ENCODE measurements at regions not wholly inside any gene's neighbourhood (a gene's known extent, or its start where the extent isn't known, plus 50 kb on each side); places are given as distances from the start of the nearest gene placed in this dataset.

- DNase-seq = no peak
Measured at GRCh38 chr7:130897515-130898419, 163.8 kb upstream of the KLF14 start.

- DNase-seq = no peak
Measured at GRCh38 chr7:130899071-130899560, 165.1 kb upstream of the KLF14 start.

- no peak for DNase-seq
Measured at GRCh38 chr7:130899638-130900401, 165.8 kb upstream of the KLF14 start.

- DNase-seq = no peak
Measured at GRCh38 chr7:130900471-130901076, 166.6 kb upstream of the KLF14 start.

GRCh38 chr7:130901209-130901783 lies 167.3 kb upstream of the KLF14 start:
- DNase-seq = peak in 1 of 2 experiments; percentile 7

- DNase-seq = no peak
Measured at GRCh38 chr7:130902755-130903357, 168.8 kb upstream of the KLF14 start.

GRCh38 chr7:130903358-130903974 lies 169.5 kb upstream of the KLF14 start:
- DNase-seq = no peak

- no peak for DNase-seq
Measured at GRCh38 chr7:130904031-130904757, 170.2 kb upstream of the KLF14 start.

GRCh38 chr7:130904792-130905191 lies 170.8 kb upstream of the KLF14 start:
- DNase-seq = no peak

- no peak for DNase-seq
Measured at GRCh38 chr7:130906575-130906974, 172.6 kb upstream of the KLF14 start.

- DNase-seq = no peak
Measured at GRCh38 chr7:130907439-130907838, 173.4 kb upstream of the KLF14 start.

GRCh38 chr7:130908345-130909160 lies 174.5 kb upstream of the KLF14 start:
- no peak for DNase-seq

- no peak for DNase-seq
Measured at GRCh38 chr7:130909161-130909836, 175.3 kb upstream of the KLF14 start.

- no peak for DNase-seq
Measured at GRCh38 chr7:130909881-130910672, 176.1 kb upstream of the KLF14 start.

GRCh38 chr7:130910949-130911944 lies 177.2 kb upstream of the KLF14 start:
- DNase-seq = no peak

- DNase-seq = no peak
Measured at GRCh38 chr7:130912082-130912861, 178.3 kb upstream of the KLF14 start.
